ENCODE measurements at regions not wholly inside any gene's neighbourhood (a gene's known extent, or its start where the extent isn't known, plus 50 kb on each side); places are given as distances from the start of the nearest gene placed in this dataset.

DNA sequence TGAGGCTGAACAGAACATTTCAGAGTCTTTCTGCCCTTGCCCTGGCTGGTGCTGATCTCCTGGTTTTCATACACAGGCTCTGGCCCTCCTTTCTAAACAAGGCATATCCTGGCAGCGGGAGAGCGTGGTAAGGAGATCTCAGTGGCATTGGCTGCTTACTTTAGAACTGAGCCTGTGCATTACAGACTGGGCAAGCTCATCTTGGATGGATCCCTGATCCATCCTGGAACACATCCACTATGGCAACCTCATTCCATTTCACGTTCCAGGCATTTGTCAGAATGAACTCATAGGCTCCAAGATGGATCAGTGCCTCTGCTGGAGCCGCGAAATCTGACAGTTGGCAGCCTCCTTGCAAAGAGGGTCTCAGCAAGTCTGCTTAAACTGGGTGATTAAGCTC, 224.5 kb upstream of the PELI2 start:
- H3K4me3 ChIP-seq (ENCODE audit: low read depth, low read length): no peak overlapping the region
- TF ChIP-seq, protein P1, sequence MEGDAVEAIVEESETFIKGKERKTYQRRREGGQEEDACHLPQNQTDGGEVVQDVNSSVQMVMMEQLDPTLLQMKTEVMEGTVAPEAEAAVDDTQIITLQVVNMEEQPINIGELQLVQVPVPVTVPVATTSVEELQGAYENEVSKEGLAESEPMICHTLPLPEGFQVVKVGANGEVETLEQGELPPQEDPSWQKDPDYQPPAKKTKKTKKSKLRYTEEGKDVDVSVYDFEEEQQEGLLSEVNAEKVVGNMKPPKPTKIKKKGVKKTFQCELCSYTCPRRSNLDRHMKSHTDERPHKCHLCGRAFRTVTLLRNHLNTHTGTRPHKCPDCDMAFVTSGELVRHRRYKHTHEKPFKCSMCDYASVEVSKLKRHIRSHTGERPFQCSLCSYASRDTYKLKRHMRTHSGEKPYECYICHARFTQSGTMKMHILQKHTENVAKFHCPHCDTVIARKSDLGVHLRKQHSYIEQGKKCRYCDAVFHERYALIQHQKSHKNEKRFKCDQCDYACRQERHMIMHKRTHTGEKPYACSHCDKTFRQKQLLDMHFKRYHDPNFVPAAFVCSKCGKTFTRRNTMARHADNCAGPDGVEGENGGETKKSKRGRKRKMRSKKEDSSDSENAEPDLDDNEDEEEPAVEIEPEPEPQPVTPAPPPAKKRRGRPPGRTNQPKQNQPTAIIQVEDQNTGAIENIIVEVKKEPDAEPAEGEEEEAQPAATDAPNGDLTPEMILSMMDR (IDR thresholded peaks at IDR 0.05; ENCODE audit: low read depth, low read length): no peak

DNA sequence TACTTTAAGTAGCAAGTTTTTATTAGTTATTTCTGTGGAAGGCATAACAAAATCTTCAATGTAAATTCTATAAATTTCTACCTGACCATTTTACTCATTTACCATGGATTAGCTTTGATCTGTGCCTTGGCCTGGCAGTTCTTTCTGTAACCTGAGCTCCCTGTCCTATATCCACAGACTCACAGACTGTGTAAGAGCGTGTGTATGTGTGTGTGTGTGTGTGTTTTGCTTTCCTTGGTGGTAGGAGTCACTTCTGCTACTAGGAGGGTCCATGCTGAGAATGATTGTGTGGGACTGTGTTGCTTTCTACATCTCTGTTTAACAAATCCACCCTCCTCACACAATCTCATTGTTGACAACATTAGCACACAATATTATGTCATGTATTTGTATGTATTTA, 221.2 kb upstream of the PELI2 start:
- H3K4me3 ChIP-seq (ENCODE audit: low read depth, low read length): no peak overlapping the region
- TF ChIP-seq, protein P1 (IDR thresholded peaks at IDR 0.05; ENCODE audit: low read depth, low read length): no peak

DNA sequence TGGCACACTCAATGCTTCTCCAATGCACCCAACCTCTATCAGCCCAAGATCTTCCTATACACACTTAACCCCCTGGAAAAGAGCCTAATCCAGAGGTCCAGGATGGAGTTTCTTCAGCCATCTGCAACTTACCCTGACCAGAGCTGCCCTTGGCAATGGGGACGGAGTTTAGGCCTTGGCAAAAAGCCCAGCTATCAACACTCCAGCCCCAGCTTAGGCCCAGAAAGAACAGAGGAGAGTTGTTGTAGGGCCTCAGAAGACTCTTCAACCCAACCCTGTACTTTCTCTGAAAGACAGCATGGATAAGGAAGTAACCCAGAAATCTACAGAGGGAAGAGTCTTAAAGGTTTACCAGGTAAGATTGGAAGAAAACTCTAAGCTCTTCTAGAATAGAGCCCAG, 219.3 kb upstream of the PELI2 start:
- TF ChIP-seq, protein P1 (IDR thresholded peaks at IDR 0.05; ENCODE audit: low read depth, low read length): no peak

DNA sequence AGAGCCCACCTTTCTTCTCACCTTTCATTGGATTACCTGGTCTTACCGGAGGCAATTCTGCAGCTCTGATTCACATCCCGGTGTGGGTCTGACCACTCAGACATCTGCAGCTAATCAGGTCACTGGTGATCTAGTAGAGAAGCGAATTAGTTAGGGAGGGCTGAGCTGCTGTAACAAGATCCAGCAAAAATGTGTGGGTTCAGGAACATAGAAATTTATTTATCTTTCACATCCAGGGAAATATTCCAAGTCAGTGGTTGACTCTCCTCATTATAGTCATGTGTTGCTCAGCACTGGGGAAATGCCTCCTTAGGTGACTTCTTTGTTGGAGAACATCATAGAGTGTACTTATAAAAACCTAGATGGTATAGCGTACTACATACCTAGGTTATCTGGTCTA, 218.7 kb upstream of the PELI2 start:
- TF ChIP-seq, protein P1 (IDR thresholded peaks at IDR 0.05; ENCODE audit: low read depth, low read length): no peak
- no peak overlapping the region for H3K4me3 ChIP-seq (ENCODE audit: low read depth, low read length)

More for the DNA sequence above, 219.3 kb upstream of the PELI2 start:
- H3K4me3 ChIP-seq (ENCODE audit: low read depth, low read length): no peak overlapping the region

DNA sequence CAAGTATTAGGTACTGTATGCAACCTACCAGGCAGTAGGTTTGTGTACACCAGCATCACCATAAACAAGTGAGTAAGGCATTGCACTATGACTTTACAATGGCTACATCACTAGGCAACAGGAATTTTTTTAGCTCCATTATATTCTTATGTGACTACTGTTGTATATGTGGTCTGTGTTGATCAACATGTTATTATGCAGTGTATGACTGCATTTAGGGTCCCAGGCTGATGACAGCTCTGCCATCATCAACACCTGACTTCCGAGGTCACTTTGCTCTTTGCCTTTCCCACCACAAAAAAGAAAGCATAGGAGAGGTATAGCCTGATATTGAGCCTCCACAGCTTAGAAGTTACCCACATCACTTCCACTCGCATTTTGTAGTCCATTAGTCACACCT, 217.5 kb upstream of the PELI2 start:
- TF ChIP-seq, protein P1 (IDR thresholded peaks at IDR 0.05; ENCODE audit: low read depth, low read length): no peak
- H3K4me3 ChIP-seq (ENCODE audit: low read depth, low read length): no peak overlapping the region

DNA sequence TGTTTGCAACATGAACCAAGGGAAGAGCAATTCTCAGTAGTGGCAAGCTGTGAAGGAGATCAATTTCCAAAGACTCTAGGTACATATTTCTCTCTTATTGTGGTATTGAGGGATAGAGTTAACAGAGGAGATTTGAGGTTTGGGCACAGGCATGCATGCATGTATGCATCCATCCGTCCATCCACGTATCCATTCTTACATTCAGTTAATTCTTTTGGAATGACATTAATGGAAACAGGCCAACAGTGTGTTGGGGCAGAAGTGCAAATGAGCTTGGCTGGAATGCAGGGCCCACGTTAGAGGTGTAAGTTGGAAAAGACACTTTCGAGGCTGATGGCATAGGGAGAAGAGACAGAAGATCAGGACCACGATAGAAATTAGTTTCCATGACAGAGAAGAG, 216.9 kb upstream of the PELI2 start:
- TF ChIP-seq, protein P1 (IDR thresholded peaks at IDR 0.05; ENCODE audit: low read depth, low read length): no peak
- H3K4me3 ChIP-seq (ENCODE audit: low read depth, low read length): no peak overlapping the region

DNA sequence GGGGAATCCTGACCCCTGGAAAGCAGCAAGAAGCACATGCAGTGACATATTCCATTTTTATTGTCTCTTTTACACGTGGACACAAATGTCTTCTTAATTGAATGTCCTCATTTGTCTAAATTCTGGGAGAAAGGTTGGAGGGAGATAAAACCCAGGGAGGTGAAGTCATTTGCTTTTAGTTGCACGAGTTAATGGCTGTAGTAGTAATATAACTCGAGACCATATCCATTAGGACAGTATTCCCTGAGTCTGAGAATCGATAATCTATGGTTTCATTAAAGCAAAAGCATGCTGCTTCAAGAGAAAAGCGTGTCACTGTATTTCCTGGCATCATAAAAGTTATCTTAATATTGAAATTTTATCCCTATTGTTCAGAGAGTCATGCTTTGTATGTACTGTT, 216.0 kb upstream of the PELI2 start:
- H3K4me3 ChIP-seq (ENCODE audit: low read depth, low read length): no peak overlapping the region
- TF ChIP-seq, protein P1 (IDR thresholded peaks at IDR 0.05; ENCODE audit: low read depth, low read length): no peak
